Astrocyte (in vitro differentiated cells and primary cell): ENCODE measurements at regions not wholly inside any gene's neighbourhood (a gene's known extent, or its start where the extent isn't known, plus 50 kb on each side); places are given as distances from the start of the nearest gene placed in this dataset.

Experiments
- CTCF ChIP-seq: IDR thresholded peaks from 2 replicates; pipeline ENCODE4 v1.5.1; 2011; ENCODE audit warnings: low read depth, mild to moderate bottlenecking, inconsistent platforms, low read length, moderate library complexity; ENCODE audit not compliant: insufficient read depth
- EZH2 ChIP-seq: IDR thresholded peaks from 2 replicates; pipeline ENCODE4 v1.6.1; 2012; ENCODE audit warnings: mild to moderate bottlenecking, low read length, inconsistent platforms; ENCODE audit not compliant: insufficient read depth

- no peak for TF ChIP-seq CTCF
- no peak for TF ChIP-seq EZH2
These were observed 491.2 kb downstream of the SUCLG1 start for GRCh38 chr2:83967854-83968253.
